K562 (cell line): ENCODE measurements at regions not wholly inside any gene's neighbourhood (a gene's known extent, or its start where the extent isn't known, plus 50 kb on each side); places are given as distances from the start of the nearest gene placed in this dataset.

Experiments
- ARID2 ChIP-seq: fragments of 450-650 bp; IDR thresholded peaks from 2 replicates; pipeline ENCODE4 v1.6.1; 2017; ENCODE audit warnings: antibody characterized with exemption, mild to moderate bottlenecking
- CTCF ChIP-seq, 3 experiments: IDR thresholded peaks in 2 of 3; conservative IDR thresholded peaks in 1 of 3; 2 replicates each; pipeline ENCODE4 v1.5.1; 2011 to 2012; ENCODE audit warnings: low read length in 3 of 3, mild to moderate bottlenecking in 3 of 3, control low read depth in 2 of 3, improper control_type of control experiment in 1 of 3, inconsistent platforms in 1 of 3, low read depth in 1 of 3, mixed read lengths in 1 of 3, moderate library complexity in 1 of 3; ENCODE audit not compliant: insufficient read depth in 2 of 3
- EP300 ChIP-seq: IDR thresholded peaks from 2 replicates; pipeline ENCODE4 v1.6.1; 2012; ENCODE audit warnings: low read length, improper control_type of control experiment
- FOXP1 ChIP-seq: sonication (generic); formaldehyde crosslinking; IDR thresholded peaks from 2 replicates; pipeline ENCODE4 v1.8.0; 2022; ENCODE audit warnings: mild to moderate bottlenecking, missing genetic modification reagents
- NR2F6 ChIP-seq: fragments of 450-650 bp; formaldehyde crosslinking; IDR thresholded peaks from 2 replicates; pipeline ENCODE4 v1.4.0; 2020; ENCODE audit warnings: mild to moderate bottlenecking
- POLR2A ChIP-seq: fragments of 450-650 bp; conservative IDR thresholded peaks from 2 replicates; pipeline ENCODE4 v1.6.1; 2016
- SRSF1 ChIP-seq: fragments of 200-400 bp; formaldehyde crosslinking; IDR thresholded peaks from 2 replicates; pipeline ENCODE4 v1.6.1; 2017; ENCODE audit warnings: mild to moderate bottlenecking, low read depth, low read length, moderate library complexity
- ZBTB7A ChIP-seq: IDR thresholded peaks from 2 replicates; pipeline ENCODE4 v1.6.1; 2011; ENCODE audit warnings: low read depth, mild to moderate bottlenecking, low read length, moderate library complexity, borderline replicate concordance; ENCODE audit not compliant: control insufficient read depth
- ZFP36 ChIP-seq: fragments of 150-350 bp; IDR thresholded peaks from 2 replicates; pipeline ENCODE4 v1.6.1; 2018; ENCODE audit warnings: low read length, low read depth; ENCODE audit not compliant: partially characterized antibody
- ZFX ChIP-seq: sonication (generic); formaldehyde crosslinking; IDR thresholded peaks from 2 replicates; pipeline ENCODE4 v1.8.0; 2022; ENCODE audit warnings: mild to moderate bottlenecking, missing genetic modification reagents, moderate library complexity
- ZNF263 ChIP-seq: sonication (generic); formaldehyde crosslinking; IDR thresholded peaks from 2 replicates; pipeline ENCODE4 v1.8.0; 2022; ENCODE audit warnings: mild to moderate bottlenecking, missing genetic modification reagents, borderline replicate concordance
- ZNF384 ChIP-seq: IDR thresholded peaks from 2 replicates; pipeline ENCODE4 v1.6.1; 2012; ENCODE audit warnings: low read depth, low read length, improper control_type of control experiment

- TF ChIP-seq ZBTB7A (no peak), CTCF (IDR thresholded peaks at IDR 0.05 in 2 of 3, conservative IDR thresholded peaks at IDR 0.05 in 1 of 3; ENCODE audit: insufficient read depth in 2 of 3, low read depth in 1 of 3, low read length in 3 of 3) (no peak), POLR2A (no peak), FOXP1 (CRISPR knock-in tag) (no peak), NR2F6 (no peak), SRSF1 (no peak), ZNF263 (CRISPR knock-in tag) (no peak), ARID2 (no peak), ZFX (CRISPR knock-in tag) (no peak), ZFP36 (no peak), EP300 (no peak), ZNF384 (no peak)
Observed at GRCh38 chr9:12425878-12426864, 267.0 kb upstream of the TYRP1 start.
